GM13976 (cell line): ENCODE measurements at regions not wholly inside any gene's neighbourhood (a gene's known extent, or its start where the extent isn't known, plus 50 kb on each side); places are given as distances from the start of the nearest gene placed in this dataset.
"Not testable (repeated sequence)": the region's sequence is repeated elsewhere in the genome, so short reads cannot be mapped to it uniquely, and the experiment has no call there.

Experiments
- DNase-seq: peaks from one replicate; pipeline ENCODE4 v3.0.0; 2012; ENCODE audit warnings: low spot score
- CTCF ChIP-seq: IDR thresholded peaks from 2 replicates; pipeline ENCODE4 v1.5.1; 2012; ENCODE audit warnings: borderline replicate concordance, mild to moderate bottlenecking; ENCODE audit not compliant: insufficient read depth; ENCODE audit errors: extremely low read depth, missing control alignments, control extremely low read depth
- in situ Hi-C: fragments of 300-500 bp; cut with MboI; formaldehyde crosslinking; loops from one replicate; pipeline ENCODE4 v1.12.0; 2022; ENCODE audit warnings: low sequenced_read_pairs, mixed read lengths, inconsistent platforms; ENCODE audit not compliant: unreplicated experiment

- in situ Hi-C loops = no loop called here
- no peak for DNase-seq
- no peak for TF ChIP-seq CTCF
These were observed 99.2 kb downstream of the SHOX start for GRCh38 chrX:729583-730409.

GRCh38 chrX:729101-729500 is 98.5 kb downstream of the SHOX start:
- in situ Hi-C loops, DNase-seq: not testable (repeated sequence)

GRCh38 chrX:728639-729038 is 98.0 kb downstream of the SHOX start:
- DNase-seq, in situ Hi-C loops: not testable (repeated sequence)

- in situ Hi-C loops = no loop called here
These were observed 97.4 kb downstream of the SHOX start for GRCh38 chrX:727738-728621.

GRCh38 chrX:725971-726370 is 95.4 kb downstream of the SHOX start:
- no peak for TF ChIP-seq CTCF
- DNase-seq = no peak
- in situ Hi-C loops = no loop called here

More at GRCh38 chrX:727738-728621, 97.4 kb downstream of the SHOX start:
- TF ChIP-seq CTCF = no peak
- DNase-seq = no peak

- in situ Hi-C loops = no loop called here
- no peak for DNase-seq
- TF ChIP-seq CTCF = no peak
These were observed 93.7 kb downstream of the SHOX start for GRCh38 chrX:724256-724655.

- DNase-seq = no peak
- TF ChIP-seq CTCF = no peak
- in situ Hi-C loops = no loop called here
These were observed 93.2 kb downstream of the SHOX start for GRCh38 chrX:723781-724180.
